ENCODE measurements at regions not wholly inside any gene's neighbourhood (a gene's known extent, or its start where the extent isn't known, plus 50 kb on each side); places are given as distances from the start of the nearest gene placed in this dataset.
"Not testable (repeated sequence)": the region's sequence is repeated elsewhere in the genome, so short reads cannot be mapped to it uniquely, and the experiment has no call there.

GRCh38 chr18:1435487-1435886, 530.8 kb downstream of the ADCYAP1 start:
- TF ChIP-seq, protein P1, sequence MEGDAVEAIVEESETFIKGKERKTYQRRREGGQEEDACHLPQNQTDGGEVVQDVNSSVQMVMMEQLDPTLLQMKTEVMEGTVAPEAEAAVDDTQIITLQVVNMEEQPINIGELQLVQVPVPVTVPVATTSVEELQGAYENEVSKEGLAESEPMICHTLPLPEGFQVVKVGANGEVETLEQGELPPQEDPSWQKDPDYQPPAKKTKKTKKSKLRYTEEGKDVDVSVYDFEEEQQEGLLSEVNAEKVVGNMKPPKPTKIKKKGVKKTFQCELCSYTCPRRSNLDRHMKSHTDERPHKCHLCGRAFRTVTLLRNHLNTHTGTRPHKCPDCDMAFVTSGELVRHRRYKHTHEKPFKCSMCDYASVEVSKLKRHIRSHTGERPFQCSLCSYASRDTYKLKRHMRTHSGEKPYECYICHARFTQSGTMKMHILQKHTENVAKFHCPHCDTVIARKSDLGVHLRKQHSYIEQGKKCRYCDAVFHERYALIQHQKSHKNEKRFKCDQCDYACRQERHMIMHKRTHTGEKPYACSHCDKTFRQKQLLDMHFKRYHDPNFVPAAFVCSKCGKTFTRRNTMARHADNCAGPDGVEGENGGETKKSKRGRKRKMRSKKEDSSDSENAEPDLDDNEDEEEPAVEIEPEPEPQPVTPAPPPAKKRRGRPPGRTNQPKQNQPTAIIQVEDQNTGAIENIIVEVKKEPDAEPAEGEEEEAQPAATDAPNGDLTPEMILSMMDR (IDR thresholded peaks at IDR 0.05; ENCODE audit: poor library complexity, severe bottlenecking) = no peak
- no peak for DNase-seq (ENCODE audit: low spot score)
- no peak overlapping the region for H3K4me3 ChIP-seq (ENCODE audit: severe bottlenecking)
- H3K4me1 ChIP-seq (ENCODE audit: insufficient read depth, poor library complexity, severe bottlenecking) = no peaks in the 10 kb centered on the region
- H3K27ac ChIP-seq (ENCODE audit: poor library complexity, severe bottlenecking) = no peak overlapping the region
- H3K9me3 ChIP-seq (ENCODE audit: severe bottlenecking) = no peaks in the 10 kb centered on the region
- H3K36me3 ChIP-seq (ENCODE audit: low read depth) = no peaks in the 10 kb centered on the region
- ATAC-seq (ENCODE audit: low read depth) = no peak
- H3K27me3 ChIP-seq (ENCODE audit: insufficient read depth, poor library complexity, severe bottlenecking) = peaks cover 2% of the 10 kb centered on the region

DNA sequence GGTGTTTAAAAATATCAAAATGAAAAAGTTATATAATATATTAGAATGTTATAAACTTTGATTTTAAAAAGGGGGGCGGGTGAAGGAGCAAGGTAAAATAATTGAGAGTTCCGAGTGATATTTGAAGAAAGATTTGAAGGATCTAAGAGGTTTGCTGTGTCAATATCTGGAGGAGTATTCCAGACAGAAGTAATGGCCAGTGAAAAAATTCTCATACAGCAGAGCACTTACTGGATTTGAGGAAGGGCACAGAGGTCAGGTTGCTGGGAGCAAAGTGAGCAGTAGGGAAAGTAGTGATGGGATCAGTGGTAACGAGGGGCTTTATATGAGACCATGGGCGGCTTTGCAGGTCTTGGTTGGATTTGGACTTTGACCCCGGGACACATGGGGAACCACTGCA, 531.5 kb downstream of the ADCYAP1 start:
- Histone ChIP-seq H3K4me3 (ENCODE audit: severe bottlenecking) (no peak overlapping the region), H3K27ac (ENCODE audit: poor library complexity, severe bottlenecking) (no peak overlapping the region), H3K4me1 (ENCODE audit: insufficient read depth, poor library complexity, severe bottlenecking) (no peaks in the 10 kb centered on the region), H3K36me3 (ENCODE audit: low read depth) (no peaks in the 10 kb centered on the region), H3K27me3 (ENCODE audit: insufficient read depth, poor library complexity, severe bottlenecking) (peaks cover 2% of the 10 kb centered on the region), H3K9me3 (ENCODE audit: severe bottlenecking) (no peaks in the 10 kb centered on the region)
- no peak for DNase-seq (ENCODE audit: low spot score)
- ATAC-seq (ENCODE audit: low read depth) = no peak
- TF ChIP-seq, protein P1 (IDR thresholded peaks at IDR 0.05; ENCODE audit: poor library complexity, severe bottlenecking) = no peak

DNA sequence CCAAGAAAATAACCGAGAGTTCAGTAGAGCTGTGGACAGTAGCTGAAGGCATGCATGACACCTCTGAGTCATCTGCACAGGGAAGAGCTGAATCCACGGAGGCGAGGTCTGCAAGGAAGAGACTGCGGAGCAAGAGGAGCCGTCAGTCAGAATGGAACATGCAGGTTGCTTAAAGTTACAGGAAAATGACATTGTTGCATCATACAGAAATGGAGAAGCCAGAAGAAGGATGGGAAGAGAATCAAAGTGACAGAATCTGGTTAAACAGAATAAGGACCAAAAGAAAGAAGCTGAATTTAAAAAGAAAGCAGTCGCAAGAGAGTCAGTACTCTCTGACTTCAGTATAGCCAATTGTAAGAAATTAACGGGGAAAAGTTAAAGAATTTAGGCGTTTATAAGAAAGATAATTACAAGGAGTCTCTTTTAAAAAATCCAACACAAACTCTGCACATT, 533.8 kb downstream of the ADCYAP1 start:
- TF ChIP-seq, protein P1 (IDR thresholded peaks at IDR 0.05; ENCODE audit: poor library complexity, severe bottlenecking) = no peak
- ATAC-seq (ENCODE audit: low read depth) = no peak

GRCh38 chr18:1438967-1439366, 534.3 kb downstream of the ADCYAP1 start:
- ATAC-seq (ENCODE audit: low read depth) = no peak
- TF ChIP-seq, protein P1 (IDR thresholded peaks at IDR 0.05; ENCODE audit: poor library complexity, severe bottlenecking) = no peak
- Histone ChIP-seq H3K4me3 (ENCODE audit: severe bottlenecking) (no peak overlapping the region), H3K9me3 (ENCODE audit: severe bottlenecking) (no peaks in the 10 kb centered on the region), H3K4me1 (ENCODE audit: insufficient read depth, poor library complexity, severe bottlenecking) (no peaks in the 10 kb centered on the region), H3K27me3 (ENCODE audit: insufficient read depth, poor library complexity, severe bottlenecking) (no peaks in the 10 kb centered on the region), H3K27ac (ENCODE audit: poor library complexity, severe bottlenecking) (no peak overlapping the region), H3K36me3 (ENCODE audit: low read depth) (no peaks in the 10 kb centered on the region)
- DNase-seq (ENCODE audit: low spot score) = no peak

More for the DNA sequence above, 533.8 kb downstream of the ADCYAP1 start:
- Histone ChIP-seq H3K36me3 (ENCODE audit: low read depth) (no peaks in the 10 kb centered on the region), H3K27ac (ENCODE audit: poor library complexity, severe bottlenecking) (no peak overlapping the region), H3K27me3 (ENCODE audit: insufficient read depth, poor library complexity, severe bottlenecking) (no peaks in the 10 kb centered on the region), H3K4me3 (ENCODE audit: severe bottlenecking) (no peak overlapping the region), H3K4me1 (ENCODE audit: insufficient read depth, poor library complexity, severe bottlenecking) (no peaks in the 10 kb centered on the region), H3K9me3 (ENCODE audit: severe bottlenecking) (no peaks in the 10 kb centered on the region)
- DNase-seq (ENCODE audit: low spot score) = no peak

DNA sequence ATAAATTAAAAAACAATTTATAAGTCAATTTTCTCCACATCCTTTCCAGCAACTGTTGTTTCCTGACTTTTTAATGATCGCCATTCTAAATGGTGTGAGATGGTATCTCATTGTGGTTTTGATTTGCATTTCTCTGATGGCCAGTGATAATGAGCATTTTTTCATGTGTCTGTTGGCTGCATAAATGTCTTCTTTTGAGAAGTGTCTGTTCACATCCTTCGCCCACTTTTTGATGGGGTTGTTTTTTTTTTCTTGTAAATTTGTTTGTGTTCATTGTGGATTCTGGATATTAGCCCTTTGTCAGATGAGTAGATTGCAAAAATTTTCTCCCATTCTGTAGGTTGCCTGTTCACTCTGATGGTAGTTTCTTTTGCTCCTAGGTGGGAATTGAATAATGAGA, 539.4 kb downstream of the ADCYAP1 start:
- not testable (repeated sequence) for DNase-seq (ENCODE audit: low spot score); ATAC-seq (ENCODE audit: low read depth); H3K4me3 ChIP-seq (ENCODE audit: severe bottlenecking); H3K9me3 ChIP-seq (ENCODE audit: severe bottlenecking); H3K4me1 ChIP-seq (ENCODE audit: insufficient read depth, poor library complexity, severe bottlenecking); H3K27ac ChIP-seq (ENCODE audit: poor library complexity, severe bottlenecking); H3K27me3 ChIP-seq (ENCODE audit: insufficient read depth, poor library complexity, severe bottlenecking); H3K36me3 ChIP-seq (ENCODE audit: low read depth)
